CD4-positive, alpha-beta T cell treated with Interleukin-15 for 1 hour (primary cell): ENCODE measurements at regions not wholly inside any gene's neighbourhood (a gene's known extent, or its start where the extent isn't known, plus 50 kb on each side); places are given as distances from the start of the nearest gene placed in this dataset.

Experiments
- DNase-seq: peaks from one replicate; pipeline ENCODE4 v3.0.0-alpha.2; 2020

DNA sequence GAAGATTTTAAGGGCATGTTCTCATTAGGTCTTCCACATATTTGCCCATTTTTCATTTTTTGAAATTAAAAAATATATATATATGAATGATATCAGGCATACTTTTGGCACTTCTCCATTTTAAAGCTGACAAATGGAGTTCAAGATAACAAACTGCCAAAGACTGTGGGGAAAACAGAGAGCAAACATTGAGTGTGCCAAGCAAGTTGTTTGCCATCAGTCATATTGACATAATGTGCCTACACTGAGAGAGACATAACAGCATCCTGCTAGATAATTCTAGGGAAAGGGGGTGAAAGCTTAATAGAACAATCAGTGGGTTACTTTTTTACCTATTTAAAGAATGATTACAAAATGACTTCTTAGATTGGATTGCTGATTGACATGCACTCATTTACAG, 529.4 kb upstream of the CXADR start:
- DNase-seq, result no peak

DNA sequence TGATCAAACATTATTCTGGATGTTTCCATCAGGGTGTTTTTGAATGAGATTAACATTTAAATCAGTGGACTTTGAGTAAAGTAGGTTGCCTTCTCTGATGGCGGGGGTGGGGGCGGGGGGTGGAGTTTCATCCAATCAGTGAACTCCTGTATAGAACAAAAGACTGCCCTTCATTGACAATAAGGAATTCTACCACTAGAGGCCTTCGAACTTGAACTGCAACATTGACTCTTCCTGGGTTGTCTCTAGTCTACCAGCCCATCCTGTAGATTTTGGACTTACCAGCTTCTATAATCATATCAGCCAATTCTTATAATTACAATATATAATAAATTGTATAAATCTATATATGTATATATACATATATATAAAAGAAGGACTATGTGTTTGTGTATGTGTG, 520.4 kb upstream of the CXADR start:
- DNase-seq, result no peak

- DNase-seq, result no peak
Observed at GRCh38 chr21:16993416-16994038, 519.3 kb upstream of the CXADR start.

- DNase-seq, result no peak
Observed at GRCh38 chr21:17002594-17003257, 510.1 kb upstream of the CXADR start.

GRCh38 chr21:17003258-17003615, 509.6 kb upstream of the CXADR start:
- DNase-seq, result no peak

- no peak for DNase-seq
Observed at GRCh38 chr21:17003763-17004373, 509.0 kb upstream of the CXADR start.

DNA sequence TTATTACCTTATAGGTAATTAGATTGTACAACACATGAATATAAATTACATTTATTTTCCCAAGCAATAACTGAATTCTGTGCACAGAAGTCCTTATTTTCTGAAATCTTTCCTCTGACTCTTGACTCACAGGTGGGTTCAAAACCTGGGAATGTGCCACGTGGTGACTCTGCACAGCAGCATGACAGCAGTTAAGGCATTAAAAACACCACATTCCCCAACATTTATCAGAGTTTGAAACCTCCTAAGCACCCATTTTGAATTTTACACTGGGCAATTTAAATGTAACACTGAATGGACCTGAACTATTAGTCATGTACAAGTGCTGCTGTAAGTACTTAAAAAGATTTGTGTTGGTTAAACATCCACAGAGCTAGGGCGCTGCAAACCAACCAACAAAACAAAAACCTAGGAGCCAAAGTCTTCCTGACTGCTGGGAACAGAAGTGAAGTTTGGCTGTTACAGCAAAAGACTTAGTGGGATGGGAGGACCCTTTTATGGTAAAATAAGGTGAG, 480.6 kb upstream of the CXADR start:
- DNase-seq, result no peak

GRCh38 chr21:17044696-17045095, 468.1 kb upstream of the CXADR start:
- DNase-seq, result no peak

- DNase-seq, result no peak
Observed at GRCh38 chr21:17045214-17045853, 467.5 kb upstream of the CXADR start.

GRCh38 chr21:17048974-17049373, 463.9 kb upstream of the CXADR start:
- no peak for DNase-seq

GRCh38 chr21:17050156-17050555, 462.7 kb upstream of the CXADR start:
- no peak for DNase-seq

DNA sequence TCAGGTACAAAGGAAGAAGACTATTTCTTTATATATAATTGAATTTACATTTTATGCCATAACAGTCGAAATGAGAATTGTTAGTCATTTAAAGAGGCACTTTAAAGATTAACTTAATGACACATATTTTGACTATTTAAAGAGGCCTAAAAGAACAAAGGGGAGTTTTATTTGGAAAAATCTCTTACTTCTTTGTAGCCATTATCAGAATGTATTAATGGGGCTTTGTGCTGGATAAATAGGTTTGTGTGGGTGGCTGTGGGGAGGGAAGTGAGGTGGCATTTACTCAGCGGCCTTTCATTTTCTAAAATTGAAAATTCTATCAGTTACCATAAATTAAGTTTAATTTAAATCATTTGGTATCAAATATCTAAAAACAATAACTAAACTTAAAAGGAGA, 462.2 kb upstream of the CXADR start:
- DNase-seq, result no peak

DNA sequence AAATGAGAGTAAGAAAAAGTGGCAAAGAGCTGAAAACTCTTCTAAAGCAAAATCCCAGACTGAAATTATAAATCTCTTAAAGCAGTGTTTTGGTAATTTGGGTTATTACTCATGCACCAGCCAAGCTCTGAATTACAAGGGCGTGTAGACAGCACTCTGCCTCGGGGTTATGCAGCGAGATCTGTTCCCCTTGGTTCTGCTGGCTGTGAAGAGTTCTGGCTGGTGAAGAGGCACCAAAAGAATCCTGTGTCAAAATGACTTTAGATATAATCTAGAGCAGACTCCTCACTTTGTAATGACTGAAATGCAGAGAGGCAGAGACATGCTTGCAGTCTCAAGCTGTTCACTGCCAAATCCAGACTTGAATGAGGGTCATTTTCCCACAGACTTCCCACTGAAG, 461.8 kb upstream of the CXADR start:
- DNase-seq, result no peak

DNA sequence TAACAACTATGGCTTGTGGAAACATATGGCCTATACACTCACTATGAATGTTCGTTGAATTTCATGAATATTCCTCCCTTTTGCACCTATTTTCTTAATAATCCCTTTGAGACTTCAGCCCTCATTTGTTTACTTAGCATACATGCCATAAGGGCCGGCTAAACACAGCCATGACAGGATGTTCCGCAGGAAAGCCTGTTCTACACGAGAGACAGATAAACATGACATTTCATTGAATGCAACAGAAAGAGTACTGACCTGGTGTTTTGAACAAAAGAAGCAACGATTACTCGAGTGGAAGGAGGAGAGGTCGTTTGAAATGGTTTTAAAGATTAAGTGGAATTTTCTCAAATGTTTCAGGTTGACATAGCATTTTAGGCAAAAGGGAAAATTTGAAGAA, 459.5 kb upstream of the CXADR start:
- DNase-seq, result no peak

DNA sequence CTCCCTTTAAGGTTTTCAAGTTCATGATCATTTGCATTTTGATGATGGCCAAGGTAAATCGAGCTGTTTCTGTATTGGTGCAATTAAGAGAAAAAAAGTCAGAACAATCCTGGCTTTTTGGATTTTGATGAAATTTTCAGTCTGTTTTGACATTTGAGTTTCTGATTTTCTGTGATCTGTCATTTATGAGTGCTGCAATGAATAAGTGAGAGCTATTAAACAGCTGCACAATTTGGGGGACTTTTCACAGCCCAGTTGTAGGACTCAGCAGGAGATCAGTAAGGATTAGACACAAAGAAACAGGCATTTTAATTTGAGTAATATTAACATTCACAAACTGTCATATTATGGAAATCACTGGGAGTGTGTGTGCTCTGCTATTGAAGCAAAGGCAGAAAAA, 452.9 kb upstream of the CXADR start:
- DNase-seq, result no peak

- no peak for DNase-seq
Observed at GRCh38 chr21:17066006-17066405, 446.8 kb upstream of the CXADR start.

DNA sequence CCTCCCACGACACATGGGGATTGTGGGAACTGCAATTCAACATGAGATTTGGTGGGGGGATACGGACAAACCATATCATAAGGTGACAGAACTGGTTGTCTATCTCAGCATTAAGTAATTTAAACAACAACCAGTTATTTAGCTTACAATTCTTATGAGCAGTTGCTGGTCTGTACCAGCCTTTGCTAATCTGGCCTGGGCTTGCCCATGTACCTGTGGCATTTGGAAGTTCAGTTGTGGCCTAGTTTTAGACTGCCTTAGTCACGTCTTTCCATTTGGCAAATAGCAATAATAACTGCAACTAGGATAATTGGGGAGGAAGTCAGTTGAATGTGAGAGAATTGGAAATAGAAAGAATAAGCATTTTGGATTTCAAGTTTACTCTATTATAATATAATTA, 441.8 kb upstream of the CXADR start:
- no peak for DNase-seq

- DNase-seq, result no peak
Observed at GRCh38 chr21:17081193-17081592, 431.6 kb upstream of the CXADR start.

DNA sequence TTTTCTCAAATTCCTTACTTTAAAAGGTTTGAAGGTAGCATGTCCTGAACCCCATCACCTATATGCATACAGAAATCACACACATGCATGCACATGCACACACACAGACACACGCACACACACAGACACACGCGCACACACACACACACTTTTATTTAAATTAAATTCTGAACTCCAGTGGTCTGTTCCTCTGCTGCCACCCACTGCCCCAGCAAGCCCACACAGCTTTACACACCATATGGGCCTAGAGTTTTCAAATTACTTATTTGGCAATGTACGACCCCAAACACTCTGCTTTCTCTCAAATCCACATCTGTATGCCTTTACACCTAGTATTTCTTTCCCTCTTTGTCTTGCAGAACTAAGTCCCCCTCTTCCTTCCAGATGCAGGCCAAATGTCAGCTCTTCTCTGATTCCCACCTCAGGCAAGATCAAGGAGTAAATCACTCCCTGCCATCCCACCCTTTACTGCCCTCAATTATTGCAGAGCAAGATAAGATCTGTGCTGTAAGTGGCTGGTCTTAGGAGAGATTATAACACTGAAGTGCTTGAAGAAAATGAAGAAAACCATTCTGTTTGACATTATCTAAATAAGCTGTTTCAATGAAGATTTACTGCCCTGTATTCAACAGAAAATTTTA, 429.9 kb upstream of the CXADR start:
- DNase-seq, result no peak

- DNase-seq, result no peak
Observed at GRCh38 chr21:17085707-17086106, 427.1 kb upstream of the CXADR start.

- DNase-seq, result no peak
Observed at GRCh38 chr21:17088500-17088899, 424.3 kb upstream of the CXADR start.

GRCh38 chr21:17089091-17089491, 423.8 kb upstream of the CXADR start:
- no peak for DNase-seq

DNA sequence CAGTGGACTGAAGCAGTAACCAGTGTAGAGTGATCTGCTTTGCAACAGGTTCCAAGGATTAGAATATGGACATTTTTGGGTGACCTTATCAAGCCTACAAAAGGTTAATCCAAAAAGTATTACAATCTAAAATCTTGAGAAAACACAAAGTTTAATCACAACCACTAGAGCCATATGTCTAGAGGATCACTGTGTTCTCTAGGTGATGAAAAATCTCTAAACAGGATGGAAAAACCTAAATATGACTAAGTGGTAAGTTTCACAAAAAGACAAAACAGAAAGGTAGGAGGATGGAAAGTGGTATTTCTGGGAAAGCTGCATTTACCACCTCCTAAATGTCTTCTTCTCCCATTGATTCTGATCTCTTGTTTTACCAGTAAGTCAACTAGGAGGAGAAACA, 411.1 kb upstream of the CXADR start:
- no peak for DNase-seq

- no peak for DNase-seq
Observed at GRCh38 chr21:17105932-17106331, 406.9 kb upstream of the CXADR start.
